ENCODE measurements at regions not wholly inside any gene's neighbourhood (a gene's known extent, or its start where the extent isn't known, plus 50 kb on each side); places are given as distances from the start of the nearest gene placed in this dataset.

- DNase-seq (ENCODE audit: low read depth in 2 of 2), result no peak
These were observed 314.2 kb downstream of the C4orf33 start for GRCh38 chr4:129410115-129410514.

GRCh38 chr4:129415004-129415403 lies 319.1 kb downstream of the C4orf33 start:
- DNase-seq (ENCODE audit: low read depth in 2 of 2), result no peak

- DNase-seq (ENCODE audit: low read depth in 2 of 2), result no peak
These were observed 324.7 kb downstream of the C4orf33 start for GRCh38 chr4:129420637-129421036.

GRCh38 chr4:129422277-129422676 lies 326.3 kb downstream of the C4orf33 start:
- DNase-seq (ENCODE audit: low read depth in 2 of 2), result no peak

GRCh38 chr4:129428454-129428853 lies 332.5 kb downstream of the C4orf33 start:
- no peak for DNase-seq (ENCODE audit: low read depth in 2 of 2)

GRCh38 chr4:129429581-129430320 lies 333.8 kb downstream of the C4orf33 start:
- DNase-seq (ENCODE audit: low read depth in 2 of 2), result no peak

- DNase-seq (ENCODE audit: low read depth in 2 of 2), result no peak
These were observed 341.4 kb downstream of the C4orf33 start for GRCh38 chr4:129437347-129437746.

GRCh38 chr4:129438456-129438981 lies 342.6 kb downstream of the C4orf33 start:
- no peak for DNase-seq (ENCODE audit: low read depth in 2 of 2)

- no peak for DNase-seq (ENCODE audit: low read depth in 2 of 2)
These were observed 350.1 kb downstream of the C4orf33 start for GRCh38 chr4:129446074-129446473.

- DNase-seq (ENCODE audit: low read depth in 2 of 2), result no peak
These were observed 357.7 kb downstream of the C4orf33 start for GRCh38 chr4:129453524-129454200.

- no peak for DNase-seq (ENCODE audit: low read depth in 2 of 2)
These were observed 359.5 kb downstream of the C4orf33 start for GRCh38 chr4:129455482-129455881.

- no peak for DNase-seq (ENCODE audit: low read depth in 2 of 2)
These were observed 372.7 kb downstream of the C4orf33 start for GRCh38 chr4:129468624-129469023.

- DNase-seq (ENCODE audit: low read depth in 2 of 2), result no peak
These were observed 378.7 kb downstream of the C4orf33 start for GRCh38 chr4:129474698-129475097.

- no peak for DNase-seq (ENCODE audit: low read depth in 2 of 2)
These were observed 385.2 kb downstream of the C4orf33 start for GRCh38 chr4:129481107-129481506.

- DNase-seq (ENCODE audit: low read depth in 2 of 2), result no peak
These were observed 392.5 kb downstream of the C4orf33 start for GRCh38 chr4:129488427-129488826.

- DNase-seq (ENCODE audit: low read depth in 2 of 2), result no peak
These were observed 394.6 kb downstream of the C4orf33 start for GRCh38 chr4:129490516-129490915.

GRCh38 chr4:129498626-129499025 lies 402.7 kb downstream of the C4orf33 start:
- DNase-seq (ENCODE audit: low read depth in 2 of 2), result no peak

GRCh38 chr4:129514852-129515251 lies 418.9 kb downstream of the C4orf33 start:
- DNase-seq (ENCODE audit: low read depth in 2 of 2), result no peak

- DNase-seq (ENCODE audit: low read depth in 2 of 2), result no peak
These were observed 419.4 kb downstream of the C4orf33 start for GRCh38 chr4:129515356-129515755.

- no peak for DNase-seq (ENCODE audit: low read depth in 2 of 2)
These were observed 430.9 kb downstream of the C4orf33 start for GRCh38 chr4:129526812-129527211.

- DNase-seq (ENCODE audit: low read depth in 2 of 2), result no peak
These were observed 435.3 kb downstream of the C4orf33 start for GRCh38 chr4:129531253-129531652.

- DNase-seq (ENCODE audit: low read depth in 2 of 2), result no peak
These were observed 436.6 kb downstream of the C4orf33 start for GRCh38 chr4:129532573-129532972.

- no peak for DNase-seq (ENCODE audit: low read depth in 2 of 2)
These were observed 447.3 kb downstream of the C4orf33 start for GRCh38 chr4:129543299-129543698.

All from stimulated activated CD8-positive, alpha-beta memory T cell treated with anti-CD3 and anti-CD28 coated beads, Interleukin-2, amount 100 ng/mL, for 1 hour (primary cell).